Fibroblast of skin of back (primary cell): ENCODE measurements at regions not wholly inside any gene's neighbourhood (a gene's known extent, or its start where the extent isn't known, plus 50 kb on each side); places are given as distances from the start of the nearest gene placed in this dataset.

Experiments
- DNase-seq: peaks from one replicate; pipeline ENCODE4 v3.0.0-alpha.2; 2013

GRCh38 chr15:62218841-62219240 is 53.8 kb upstream of the C2CD4B start:
- no peak for DNase-seq

- no peak for DNase-seq
These were observed 54.7 kb upstream of the C2CD4B start for GRCh38 chr15:62219799-62220198.

- DNase-seq, result no peak
These were observed 57.9 kb upstream of the C2CD4B start for GRCh38 chr15:62223020-62223419.

GRCh38 chr15:62228604-62229003 is 63.5 kb upstream of the C2CD4B start:
- DNase-seq, result no peak

GRCh38 chr15:62231856-62232255 is 66.8 kb upstream of the C2CD4B start:
- DNase-seq, result no peak

- no peak for DNase-seq
These were observed 75.3 kb upstream of the C2CD4B start for GRCh38 chr15:62240121-62241096.

GRCh38 chr15:62241135-62241770 is 76.2 kb upstream of the C2CD4B start:
- DNase-seq, result peak; percentile 12

GRCh38 chr15:62242999-62243398 is 77.9 kb upstream of the C2CD4B start:
- DNase-seq, result no peak

GRCh38 chr15:62244762-62245161 is 79.7 kb upstream of the C2CD4B start:
- DNase-seq, result no peak

- DNase-seq, result no peak
These were observed 83.3 kb upstream of the C2CD4B start for GRCh38 chr15:62248277-62248984.

GRCh38 chr15:62249501-62249900 is 84.4 kb upstream of the C2CD4B start:
- DNase-seq, result no peak

GRCh38 chr15:62250186-62250585 is 85.1 kb upstream of the C2CD4B start:
- DNase-seq, result no peak

GRCh38 chr15:62250978-62251377 is 85.9 kb upstream of the C2CD4B start:
- no peak for DNase-seq

- DNase-seq, result no peak
These were observed 88.2 kb upstream of the C2CD4B start for GRCh38 chr15:62253294-62253693.

- peak; percentile 53 for DNase-seq
These were observed 89.3 kb upstream of the C2CD4B start for GRCh38 chr15:62254137-62254934.

- DNase-seq, result peak; percentile 9
These were observed 91.3 kb upstream of the C2CD4B start for GRCh38 chr15:62256430-62256829.

GRCh38 chr15:62257996-62258521 is 93.0 kb upstream of the C2CD4B start:
- DNase-seq, result no peak

GRCh38 chr15:62262305-62262941 is 97.3 kb upstream of the C2CD4B start:
- peak; percentile 9 for DNase-seq

- DNase-seq, result no peak
These were observed 99.1 kb upstream of the C2CD4B start for GRCh38 chr15:62264196-62264595.

GRCh38 chr15:62269504-62269903 is 104.4 kb upstream of the C2CD4B start:
- peak; percentile 4 for DNase-seq

GRCh38 chr15:62270216-62270921 is 105.3 kb upstream of the C2CD4B start:
- no peak for DNase-seq
